Kidney (tissue), 13 donors: ENCODE measurements at regions not wholly inside any gene's neighbourhood (a gene's known extent, or its start where the extent isn't known, plus 50 kb on each side); places are given as distances from the start of the nearest gene placed in this dataset.

ENCODE experiments used
- DNase-seq, 5 donors: peaks; one replicate each; pipeline ENCODE4 v3.0.0-alpha.2; 2013 to 2020
- FAIRE-seq: peaks from 2 replicates; lab custom pipeline; 2012; peaks lifted over from hg19 to GRCh38; lab: Jason Lieb, UNC
- H3K27ac ChIP-seq, 2 donors: one replicate each; pipeline ENCODE4 v1.7.0; 2013; ENCODE audit warnings: low read depth in 2 of 2, low read length in 2 of 2, inconsistent platforms in 1 of 2
- H3K27me3 ChIP-seq: one replicate; pipeline ENCODE4 v1.7.1; 2013; ENCODE audit warnings: low read length, inconsistent platforms; ENCODE audit not compliant: control insufficient read depth, insufficient read depth
- H3K36me3 ChIP-seq, 3 donors: one replicate each; pipeline versions ENCODE4 v1.7.0 to v1.7.1; 2013; ENCODE audit warnings: low read length in 3 of 3, control low read depth in 1 of 3, inconsistent platforms in 1 of 3; ENCODE audit not compliant: insufficient read depth in 3 of 3, control insufficient read depth in 2 of 3
- H3K4me1 ChIP-seq, 3 donors: one replicate each; pipeline versions ENCODE4 v1.7.0 to v1.7.1; 2013; ENCODE audit warnings: low read length in 3 of 3, inconsistent platforms in 1 of 3, low read depth in 1 of 3; ENCODE audit not compliant: control insufficient read depth in 2 of 3, insufficient read depth in 2 of 3
- H3K4me3 ChIP-seq, 3 donors: one replicate each; pipeline versions ENCODE4 v1.7.0 to v1.8.1; 2013; ENCODE audit warnings: low read length in 3 of 3, control low read depth in 1 of 3, inconsistent platforms in 1 of 3
- H3K9ac ChIP-seq, 3 donors: one replicate each; pipeline versions ENCODE4 v1.7.0 to v1.7.1; 2013; ENCODE audit warnings: low read length in 3 of 3, control low read depth in 1 of 3, inconsistent platforms in 1 of 3
- H3K9me3 ChIP-seq, 3 donors: one replicate each; pipeline versions ENCODE4 v1.7.0 to v1.7.1; 2013; ENCODE audit warnings: low read length in 3 of 3, control low read depth in 1 of 3, inconsistent platforms in 1 of 3; ENCODE audit not compliant: control insufficient read depth in 2 of 3, insufficient read depth in 1 of 3
- intact Hi-C: fragments of 100-400 bp; cut with DNase I; formaldehyde crosslinking; loops from one replicate; pipeline ENCODE4 v1.11.1; 2022
- TF ChIP-seq, protein P1 (sequence below): IDR thresholded peaks from 3 replicates; pipeline ENCODE4 v1.5.1; 2012; ENCODE audit warnings: mild to moderate bottlenecking, moderate library complexity, borderline replicate concordance; ENCODE audit not compliant: insufficient read depth; ENCODE audit errors: extremely low read depth
- donor health status: control.
- donor health status: control.
- donor health status: control.
- donor health status: control.
- donor health status: control.
- donor health status: DM: yes; HTN: yes; CAD: no.
- donor health status: Normal renal cell carcinoma (clear cell type).

DNA sequence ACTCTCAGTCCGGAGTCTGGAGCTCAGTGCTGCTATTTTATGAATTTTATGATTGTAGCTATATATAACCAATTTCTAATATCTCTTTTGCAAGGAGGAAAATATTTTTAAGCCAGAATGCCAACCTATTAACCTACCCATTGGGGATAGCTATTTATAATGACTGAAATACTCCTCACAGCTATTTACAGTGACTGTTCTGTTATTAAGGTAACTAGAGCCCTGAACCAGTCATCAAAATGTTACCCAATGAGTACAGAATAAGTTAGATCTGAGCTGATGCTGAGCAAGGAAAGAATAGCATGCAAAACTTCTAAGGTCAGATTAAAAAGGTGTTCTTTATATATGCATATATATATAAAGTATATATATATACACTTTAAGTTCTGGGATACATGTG is 79.6 kb upstream of the PPP2R3A start:
- intact Hi-C loops = no loop called here
- H3K36me3 ChIP-seq = no peaks in the 10 kb centered on the region
- FAIRE-seq = no peak
- H3K27ac ChIP-seq = no peak overlapping the region
- TF ChIP-seq, protein P1, sequence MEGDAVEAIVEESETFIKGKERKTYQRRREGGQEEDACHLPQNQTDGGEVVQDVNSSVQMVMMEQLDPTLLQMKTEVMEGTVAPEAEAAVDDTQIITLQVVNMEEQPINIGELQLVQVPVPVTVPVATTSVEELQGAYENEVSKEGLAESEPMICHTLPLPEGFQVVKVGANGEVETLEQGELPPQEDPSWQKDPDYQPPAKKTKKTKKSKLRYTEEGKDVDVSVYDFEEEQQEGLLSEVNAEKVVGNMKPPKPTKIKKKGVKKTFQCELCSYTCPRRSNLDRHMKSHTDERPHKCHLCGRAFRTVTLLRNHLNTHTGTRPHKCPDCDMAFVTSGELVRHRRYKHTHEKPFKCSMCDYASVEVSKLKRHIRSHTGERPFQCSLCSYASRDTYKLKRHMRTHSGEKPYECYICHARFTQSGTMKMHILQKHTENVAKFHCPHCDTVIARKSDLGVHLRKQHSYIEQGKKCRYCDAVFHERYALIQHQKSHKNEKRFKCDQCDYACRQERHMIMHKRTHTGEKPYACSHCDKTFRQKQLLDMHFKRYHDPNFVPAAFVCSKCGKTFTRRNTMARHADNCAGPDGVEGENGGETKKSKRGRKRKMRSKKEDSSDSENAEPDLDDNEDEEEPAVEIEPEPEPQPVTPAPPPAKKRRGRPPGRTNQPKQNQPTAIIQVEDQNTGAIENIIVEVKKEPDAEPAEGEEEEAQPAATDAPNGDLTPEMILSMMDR = no peak
- H3K9ac ChIP-seq = no peak overlapping the region
- no peak overlapping the region for H3K4me3 ChIP-seq
- DNase-seq = no peak
- H3K9me3 ChIP-seq = no peaks in the 10 kb centered on the region
- no peaks in the 10 kb centered on the region for H3K4me1 ChIP-seq
- H3K27me3 ChIP-seq = no peaks in the 10 kb centered on the region

DNA sequence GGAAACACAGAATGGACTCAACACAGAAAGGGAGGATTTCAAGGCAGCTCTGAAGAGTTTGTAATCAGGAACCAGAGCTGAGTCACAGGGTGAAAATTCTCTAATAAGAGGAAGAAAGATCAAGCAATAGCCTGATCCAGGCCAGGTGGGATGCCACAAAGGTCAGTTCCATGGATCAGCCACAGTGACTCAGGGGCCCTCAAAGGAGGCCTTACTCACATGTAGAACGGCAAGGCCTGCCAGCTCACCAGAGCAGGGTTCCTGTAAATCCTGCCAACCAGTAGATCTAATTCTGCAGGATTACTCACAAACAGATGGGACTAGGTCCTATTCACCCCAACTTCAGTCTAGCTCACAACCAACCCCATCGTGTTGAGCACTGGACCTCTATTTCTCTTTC is 78.3 kb upstream of the PPP2R3A start:
- H3K9ac ChIP-seq = no peak overlapping the region
- H3K9me3 ChIP-seq = no peaks in the 10 kb centered on the region
- H3K4me1 ChIP-seq = no peaks in the 10 kb centered on the region
- H3K27ac ChIP-seq = no peak overlapping the region
- H3K36me3 ChIP-seq = no peaks in the 10 kb centered on the region
- TF ChIP-seq, protein P1 = no peak
- FAIRE-seq (no peak), DNase-seq (no peak)
- H3K27me3 ChIP-seq = no peaks in the 10 kb centered on the region
- intact Hi-C loops = no loop called here
- H3K4me3 ChIP-seq = no peak overlapping the region

DNA sequence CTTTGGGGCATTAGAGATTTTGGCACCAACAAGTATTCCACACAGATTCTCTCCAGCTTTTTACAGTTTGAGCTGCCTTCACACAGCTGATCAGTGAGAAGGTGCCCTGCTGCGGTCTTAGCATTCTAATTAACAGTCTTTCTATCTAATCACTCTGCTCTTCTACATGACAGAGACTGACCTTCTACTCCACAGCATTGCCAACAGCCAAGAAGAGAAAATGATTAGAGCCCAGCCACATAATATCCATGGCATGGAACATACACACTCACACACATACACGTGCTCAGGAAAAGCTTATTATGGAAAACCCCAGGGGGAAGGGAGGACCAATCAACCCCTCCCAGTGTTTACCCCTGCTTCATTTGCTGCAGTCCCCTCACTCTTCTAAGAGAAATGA is 76.1 kb upstream of the PPP2R3A start:
- no peak overlapping the region for H3K9ac ChIP-seq
- H3K27ac ChIP-seq = no peak overlapping the region
- TF ChIP-seq, protein P1 = no peak
- DNase-seq (no peak), FAIRE-seq (no peak)
- no peaks in the 10 kb centered on the region for H3K36me3 ChIP-seq
- H3K4me3 ChIP-seq = no peak overlapping the region
- intact Hi-C loops = no loop called here
- no peaks in the 10 kb centered on the region for H3K4me1 ChIP-seq
- H3K9me3 ChIP-seq = no peaks in the 10 kb centered on the region
- no peaks in the 10 kb centered on the region for H3K27me3 ChIP-seq

DNA sequence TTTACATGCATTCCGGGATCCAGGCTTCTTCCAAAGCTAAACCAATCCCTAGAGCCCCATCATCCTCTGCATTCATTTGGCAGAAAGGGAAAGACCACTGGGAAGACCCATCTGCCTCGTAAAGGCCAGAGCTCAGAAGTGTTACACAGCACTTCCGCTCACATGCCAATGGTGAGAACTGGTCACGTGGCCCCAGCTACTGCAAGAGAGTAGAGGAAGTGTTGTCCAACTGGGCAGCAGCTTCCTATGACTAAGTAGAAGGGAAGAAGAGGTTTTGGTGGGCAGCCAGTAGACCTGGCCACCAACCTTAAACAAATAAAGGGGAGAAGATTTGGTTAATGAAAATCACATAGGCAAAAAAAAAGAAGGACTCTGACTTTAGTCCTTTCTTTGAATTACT is 74.4 kb upstream of the PPP2R3A start:
- no peak overlapping the region for H3K4me3 ChIP-seq
- H3K9me3 ChIP-seq = no peaks in the 10 kb centered on the region
- H3K9ac ChIP-seq = no peak overlapping the region
- intact Hi-C loops = loop anchor here (5.0 kb wide), 1 partner anchor 1294 kb away; no protein-coding TSS in a partner anchor
- no peaks in the 10 kb centered on the region for H3K4me1 ChIP-seq
- no peaks in the 10 kb centered on the region for H3K36me3 ChIP-seq
- H3K27ac ChIP-seq = no peak overlapping the region
- no peak for DNase-seq
- H3K27me3 ChIP-seq = no peaks in the 10 kb centered on the region
- TF ChIP-seq, protein P1 = no peak
- FAIRE-seq = no peak
